IPS-20b (cell line): ENCODE measurements at regions not wholly inside any gene's neighbourhood (a gene's known extent, or its start where the extent isn't known, plus 50 kb on each side); places are given as distances from the start of the nearest gene placed in this dataset.

ENCODE experiments used
- H3K27ac ChIP-seq: one replicate; pipeline ENCODE4 v1.5.1; 2013; ENCODE audit warnings: low read length
- H3K27me3 ChIP-seq: 2 replicates; pipeline ENCODE4 v1.6.1; 2013; ENCODE audit warnings: mild to moderate bottlenecking, low read length, inconsistent platforms; ENCODE audit not compliant: insufficient read depth
- H3K36me3 ChIP-seq: 2 replicates; pipeline ENCODE4 v1.6.1; 2013; ENCODE audit warnings: low read depth, mild to moderate bottlenecking, inconsistent platforms, low read length, moderate library complexity; ENCODE audit not compliant: insufficient read depth
- H3K4me1 ChIP-seq: 2 replicates; pipeline ENCODE4 v1.6.1; 2013; ENCODE audit warnings: mild to moderate bottlenecking, control low read depth, inconsistent platforms, low read length, moderate library complexity; ENCODE audit not compliant: insufficient read depth
- H3K4me3 ChIP-seq: 2 replicates; pipeline ENCODE4 v1.5.1; 2013; ENCODE audit warnings: mild to moderate bottlenecking, low read length, inconsistent platforms
- H3K9ac ChIP-seq: 2 replicates; pipeline ENCODE4 v1.6.1; 2013; ENCODE audit warnings: low read depth, mild to moderate bottlenecking, inconsistent platforms, low read length, moderate library complexity
- H3K9me3 ChIP-seq: 2 replicates; pipeline ENCODE4 v1.6.1; 2013; ENCODE audit warnings: mild to moderate bottlenecking, low read depth, low read length, inconsistent platforms; ENCODE audit not compliant: insufficient read depth

- H3K4me1 ChIP-seq: no peaks in the 10 kb centered on the region
- H3K27ac ChIP-seq: no peak overlapping the region
- no peak overlapping the region for H3K9ac ChIP-seq
- H3K27me3 ChIP-seq: no peaks in the 10 kb centered on the region
- H3K9me3 ChIP-seq: no peaks in the 10 kb centered on the region
- no peaks in the 10 kb centered on the region for H3K36me3 ChIP-seq
- H3K4me3 ChIP-seq: no peak overlapping the region
These were observed 698.1 kb upstream of the NRP1 start for GRCh38 chr10:34032564-34032963.

- no peaks in the 10 kb centered on the region for H3K27me3 ChIP-seq
- no peak overlapping the region for H3K27ac ChIP-seq
These were observed 696.9 kb upstream of the NRP1 start for GRCh38 chr10:34031400-34031799.

GRCh38 chr10:34029455-34029854, 695.0 kb upstream of the NRP1 start:
- Histone ChIP-seq H3K9ac (no peak overlapping the region), H3K9me3 (peaks cover 6% of the 10 kb centered on the region; the same call in 1 of the 2 replicates), H3K27me3 (no peaks in the 10 kb centered on the region), H3K4me3 (no peak overlapping the region), H3K36me3 (no peaks in the 10 kb centered on the region), H3K27ac (no peak overlapping the region), H3K4me1 (no peaks in the 10 kb centered on the region)

More at GRCh38 chr10:34031400-34031799, 696.9 kb upstream of the NRP1 start:
- H3K9me3 ChIP-seq: no peaks in the 10 kb centered on the region
- no peak overlapping the region for H3K4me3 ChIP-seq
- no peaks in the 10 kb centered on the region for H3K36me3 ChIP-seq
- no peaks in the 10 kb centered on the region for H3K4me1 ChIP-seq
- H3K9ac ChIP-seq: no peak overlapping the region

DNA sequence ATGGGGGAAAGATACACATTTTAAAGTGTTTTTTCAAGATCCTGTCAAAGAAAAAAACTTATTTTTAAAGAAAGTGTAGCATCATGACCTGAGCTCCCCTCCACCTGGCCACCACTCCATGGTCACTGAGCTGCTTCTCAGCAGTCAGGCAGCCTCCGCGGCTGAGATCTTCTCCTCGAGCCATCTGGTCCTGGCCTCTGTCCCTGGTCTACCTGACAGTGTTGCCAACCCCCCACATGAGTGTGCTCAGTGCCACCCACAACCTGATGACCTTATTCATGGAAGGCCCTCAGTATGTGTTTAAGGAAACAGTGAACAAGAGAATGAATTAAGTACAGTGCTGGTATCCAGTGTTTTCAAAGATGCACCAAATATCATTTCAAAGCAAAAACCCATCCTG, 694.5 kb upstream of the NRP1 start:
- no peaks in the 10 kb centered on the region for H3K27me3 ChIP-seq
- H3K4me3 ChIP-seq: no peak overlapping the region
- no peak overlapping the region for H3K27ac ChIP-seq
- H3K36me3 ChIP-seq: no peaks in the 10 kb centered on the region
- H3K9me3 ChIP-seq: peaks cover 6% of the 10 kb centered on the region; the same call in 1 of the 2 replicates
- H3K9ac ChIP-seq: no peak overlapping the region
- H3K4me1 ChIP-seq: no peaks in the 10 kb centered on the region

DNA sequence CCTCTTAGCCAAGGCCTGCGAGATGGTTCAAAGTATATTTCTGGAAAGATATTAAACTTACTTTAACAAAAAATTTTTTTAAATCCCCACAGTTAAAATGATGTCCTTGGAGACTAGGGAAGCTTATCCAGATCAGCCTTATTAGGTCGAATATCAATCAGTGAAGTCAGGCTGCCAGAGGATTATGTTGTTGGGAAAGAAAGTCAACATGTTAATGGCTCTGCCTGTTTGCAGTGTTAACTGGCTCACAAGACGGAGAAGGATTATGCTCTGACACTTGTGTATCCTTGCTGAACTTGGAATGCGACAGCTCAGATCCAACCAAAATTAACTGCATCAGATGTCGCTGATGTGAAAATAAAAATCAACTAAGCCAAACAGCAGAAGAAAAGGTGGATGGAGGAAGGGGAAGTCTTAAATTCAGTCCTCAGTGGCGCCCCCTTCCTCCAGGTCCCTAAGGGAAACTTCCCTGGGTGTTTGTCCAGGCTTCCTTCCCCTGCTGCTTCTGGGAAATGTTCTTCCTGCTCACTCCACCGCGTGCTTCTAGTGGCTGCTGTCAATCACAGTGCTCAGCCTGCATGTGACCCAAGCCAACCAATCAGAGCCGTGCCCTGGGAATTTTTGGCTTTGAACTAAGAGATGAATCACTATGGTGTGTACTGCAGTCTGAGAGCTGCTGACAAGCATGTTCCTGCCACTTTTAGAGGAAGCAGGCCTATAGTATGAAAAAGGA, 690.4 kb upstream of the NRP1 start:
- Histone ChIP-seq H3K9ac (no peak overlapping the region), H3K4me3 (no peak overlapping the region), H3K4me1 (no peaks in the 10 kb centered on the region), H3K36me3 (no peaks in the 10 kb centered on the region), H3K27me3 (no peaks in the 10 kb centered on the region), H3K9me3 (peaks cover 6% of the 10 kb centered on the region; the same call in 1 of the 2 replicates), H3K27ac (no peak overlapping the region)

DNA sequence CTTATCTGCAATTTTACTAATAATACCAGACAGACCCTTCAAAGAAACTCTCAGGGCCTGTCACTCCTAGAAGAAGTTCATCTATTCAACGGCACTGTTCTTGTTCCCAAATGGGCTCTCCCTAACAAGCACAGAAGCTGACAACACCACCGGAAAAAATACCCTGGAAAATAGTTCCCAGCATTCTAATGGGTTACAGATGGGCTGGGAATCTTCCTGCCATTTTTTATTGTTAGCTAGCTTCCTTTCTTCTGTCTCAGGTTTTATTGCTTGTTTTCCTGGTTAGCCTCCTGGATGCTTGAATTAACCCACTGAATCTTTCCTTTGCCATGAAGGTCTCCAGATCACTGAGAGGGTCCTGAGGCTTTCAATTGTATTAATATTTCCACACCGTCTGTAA, 689.8 kb upstream of the NRP1 start:
- H3K27me3 ChIP-seq: no peaks in the 10 kb centered on the region
- H3K4me3 ChIP-seq: no peak overlapping the region
- H3K9ac ChIP-seq: no peak overlapping the region
- H3K9me3 ChIP-seq: peaks cover 6% of the 10 kb centered on the region; the same call in 1 of the 2 replicates
- H3K4me1 ChIP-seq: no peaks in the 10 kb centered on the region
- H3K36me3 ChIP-seq: no peaks in the 10 kb centered on the region
- H3K27ac ChIP-seq: no peak overlapping the region

DNA sequence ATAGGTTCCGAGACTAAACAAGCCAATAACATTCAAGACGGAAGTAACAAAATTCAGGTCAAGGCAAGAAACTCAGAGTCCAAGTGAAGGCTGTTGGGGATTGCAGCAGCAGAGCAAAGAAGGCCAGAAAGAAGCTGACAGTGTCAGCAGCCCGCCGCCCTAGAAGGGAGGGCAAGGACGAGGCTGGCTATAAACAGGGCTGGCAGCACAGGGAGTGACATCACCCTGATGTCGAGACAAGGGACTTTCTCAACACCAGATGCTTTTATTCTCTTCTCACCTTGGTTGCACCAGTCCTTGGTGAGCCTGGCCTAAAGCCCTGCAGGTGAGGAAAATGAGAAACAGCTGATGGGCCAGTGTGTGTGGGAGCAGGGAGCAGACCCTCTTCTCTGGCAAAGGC, 687.7 kb upstream of the NRP1 start:
- no peak overlapping the region for H3K9ac ChIP-seq
- no peaks in the 10 kb centered on the region for H3K4me1 ChIP-seq
- peaks cover 6% of the 10 kb centered on the region; the same call in 1 of the 2 replicates for H3K9me3 ChIP-seq
- H3K27me3 ChIP-seq: no peaks in the 10 kb centered on the region
- H3K4me3 ChIP-seq: no peak overlapping the region
- H3K36me3 ChIP-seq: no peaks in the 10 kb centered on the region
- H3K27ac ChIP-seq: no peak overlapping the region

DNA sequence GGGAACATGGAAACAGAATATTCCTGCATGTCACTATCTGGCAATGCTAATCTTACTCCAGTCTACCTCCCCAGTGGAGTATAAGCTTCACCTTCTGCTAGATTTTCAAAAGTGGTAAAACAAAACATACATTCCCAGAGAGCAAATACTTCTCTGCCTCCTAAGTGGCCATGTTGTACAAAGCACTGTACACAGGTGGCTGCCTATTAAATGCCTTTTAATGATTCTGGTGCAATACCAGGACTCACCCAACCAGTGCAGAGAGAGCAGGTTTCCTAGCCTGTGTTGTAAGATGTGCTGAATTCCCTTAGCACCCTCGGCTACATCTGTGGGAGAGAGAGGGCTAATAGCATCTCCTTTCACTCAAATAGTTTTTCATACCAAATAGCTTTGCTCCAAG, 684.3 kb upstream of the NRP1 start:
- Histone ChIP-seq H3K9ac (no peak overlapping the region), H3K36me3 (no peaks in the 10 kb centered on the region), H3K27me3 (no peaks in the 10 kb centered on the region), H3K4me3 (no peak overlapping the region), H3K4me1 (no peaks in the 10 kb centered on the region), H3K27ac (no peak overlapping the region), H3K9me3 (no peaks in the 10 kb centered on the region)

DNA sequence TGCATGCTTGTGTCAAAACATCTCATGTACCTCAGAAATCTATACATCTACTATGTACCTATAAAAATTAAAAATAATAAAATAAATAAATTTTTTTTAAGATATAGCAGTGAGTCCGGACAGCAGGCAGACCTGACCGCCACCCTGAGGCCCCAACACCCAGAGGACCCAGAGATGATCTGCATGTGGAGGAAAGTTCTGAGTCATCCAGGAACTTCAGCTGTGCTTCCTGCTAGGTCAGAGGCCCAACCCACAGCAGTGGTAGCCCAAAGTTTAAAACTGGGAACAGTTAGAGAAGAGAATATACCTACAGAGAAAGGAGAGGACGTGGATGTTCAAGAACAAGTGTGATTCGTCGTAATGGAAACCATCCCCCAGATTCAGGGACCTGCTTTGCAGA, 683.7 kb upstream of the NRP1 start:
- H3K9me3 ChIP-seq: no peaks in the 10 kb centered on the region

GRCh38 chr10:34017281-34017680, 682.8 kb upstream of the NRP1 start:
- no peaks in the 10 kb centered on the region for H3K4me1 ChIP-seq
- no peaks in the 10 kb centered on the region for H3K36me3 ChIP-seq
- no peak overlapping the region for H3K27ac ChIP-seq
- H3K4me3 ChIP-seq: no peak overlapping the region
- H3K9me3 ChIP-seq: no peaks in the 10 kb centered on the region; the same call in 1 of the 2 replicates
- no peaks in the 10 kb centered on the region for H3K27me3 ChIP-seq
- H3K9ac ChIP-seq: no peak overlapping the region

More for the DNA sequence above, 683.7 kb upstream of the NRP1 start:
- Histone ChIP-seq H3K4me1 (no peaks in the 10 kb centered on the region), H3K27me3 (no peaks in the 10 kb centered on the region), H3K4me3 (no peak overlapping the region), H3K9ac (no peak overlapping the region), H3K27ac (no peak overlapping the region), H3K36me3 (no peaks in the 10 kb centered on the region)

GRCh38 chr10:34016576-34016975, 682.1 kb upstream of the NRP1 start:
- no peaks in the 10 kb centered on the region for H3K36me3 ChIP-seq
- H3K9me3 ChIP-seq: no peaks in the 10 kb centered on the region; the same call in 1 of the 2 replicates
- no peak overlapping the region for H3K4me3 ChIP-seq
- no peak overlapping the region for H3K9ac ChIP-seq
- no peaks in the 10 kb centered on the region for H3K4me1 ChIP-seq
- H3K27ac ChIP-seq: no peak overlapping the region
- no peaks in the 10 kb centered on the region for H3K27me3 ChIP-seq

DNA sequence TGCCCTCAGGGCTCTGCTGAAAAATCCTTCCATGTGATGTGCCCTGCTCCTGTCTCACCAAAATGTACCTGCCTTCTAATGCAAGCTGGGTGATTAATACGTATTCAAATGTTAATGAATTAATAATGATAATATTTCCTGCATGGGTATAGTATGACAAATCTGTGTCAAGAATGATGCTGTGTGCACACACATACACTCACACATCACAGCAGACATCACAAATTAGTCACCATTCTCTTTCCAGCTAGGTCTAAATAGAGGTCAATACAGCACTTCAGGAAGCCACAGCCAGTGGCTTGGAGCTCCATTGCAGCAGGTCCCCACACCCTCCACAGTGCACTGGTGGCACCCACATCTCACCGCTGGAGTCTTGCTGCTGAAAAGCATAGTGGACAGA, 681.2 kb upstream of the NRP1 start:
- H3K27ac ChIP-seq: no peak overlapping the region
- H3K9me3 ChIP-seq: no peaks in the 10 kb centered on the region; the same call in 1 of the 2 replicates
- H3K36me3 ChIP-seq: no peaks in the 10 kb centered on the region
- no peak overlapping the region for H3K9ac ChIP-seq
- no peak overlapping the region for H3K4me3 ChIP-seq
- no peaks in the 10 kb centered on the region for H3K4me1 ChIP-seq
- H3K27me3 ChIP-seq: no peaks in the 10 kb centered on the region
